Suppressor macrophage (primary cell): ENCODE measurements at regions not wholly inside any gene's neighbourhood (a gene's known extent, or its start where the extent isn't known, plus 50 kb on each side); places are given as distances from the start of the nearest gene placed in this dataset.
"Not testable (repeated sequence)": the region's sequence is repeated elsewhere in the genome, so short reads cannot be mapped to it uniquely, and the experiment has no call there.

ENCODE experiments used
- DNase-seq, 4 experiments: peaks; one replicate each; pipeline ENCODE4 v3.0.0-alpha.2; 2020 to 2022

DNA sequence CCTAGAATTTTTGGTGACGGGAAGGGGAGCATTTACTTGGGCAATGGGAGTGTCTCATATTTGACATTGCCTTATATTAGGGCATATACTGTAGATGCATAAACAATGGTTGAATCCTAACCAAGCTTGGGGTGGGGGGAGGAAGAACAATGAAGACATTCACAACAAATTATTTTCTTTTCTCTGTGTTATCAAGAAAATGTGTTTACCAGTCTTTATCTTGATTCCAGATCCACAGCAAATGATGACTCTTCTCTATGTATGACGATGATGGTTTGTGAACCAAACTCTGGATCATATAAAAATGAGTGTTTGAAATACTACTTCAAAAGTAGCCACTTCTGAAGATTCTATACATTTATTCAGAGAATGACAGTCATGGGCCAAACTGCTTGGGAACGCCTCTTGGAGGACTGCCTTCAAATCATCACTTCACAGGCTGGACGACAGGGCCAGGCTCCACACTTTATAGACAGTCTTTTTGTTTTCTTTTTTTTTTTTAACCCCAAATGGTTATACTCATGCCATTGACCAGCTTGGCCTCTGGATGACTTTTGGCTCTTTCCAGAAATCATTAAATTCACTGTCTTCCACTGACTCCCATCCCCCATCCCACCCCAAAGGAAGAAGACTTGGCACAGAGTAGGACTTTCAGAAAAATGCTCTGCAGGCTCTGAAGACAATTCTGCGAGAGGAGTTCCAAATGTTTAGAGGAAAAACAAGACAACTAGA lies 123.8 kb upstream of the LIFR start:
- DNase-seq, result no peak

DNA sequence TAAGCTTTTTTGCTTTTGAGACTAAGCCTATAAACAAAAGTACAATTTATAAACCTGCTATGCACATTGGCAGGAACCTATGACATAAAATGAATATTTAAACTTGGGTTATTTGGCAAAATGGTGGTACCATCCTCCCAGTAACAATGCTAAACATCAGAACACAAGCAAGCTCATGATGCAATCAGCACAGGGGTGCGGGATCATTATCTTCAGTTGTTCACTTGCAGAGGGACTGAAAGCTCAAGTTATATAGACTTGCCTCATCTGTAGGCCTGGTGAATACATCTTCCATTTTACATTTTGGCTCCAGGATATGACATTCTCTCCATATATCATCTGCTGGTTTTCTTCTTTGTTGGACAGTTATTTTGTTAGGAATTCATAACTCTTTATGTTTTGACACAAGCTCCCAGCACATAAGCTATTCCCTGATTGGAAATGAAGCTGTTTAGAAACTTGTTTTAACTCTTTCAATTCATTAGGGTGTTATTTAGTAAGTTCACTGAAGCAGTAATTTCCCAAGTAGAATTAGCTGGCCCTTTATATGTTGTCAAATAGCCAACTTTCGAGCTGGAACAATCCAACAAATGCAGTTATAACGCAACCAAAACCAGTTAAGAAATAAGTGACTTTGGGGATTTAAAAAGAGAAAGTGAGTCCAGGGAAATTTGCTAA lies 124.7 kb upstream of the LIFR start:
- DNase-seq, result no peak

DNA sequence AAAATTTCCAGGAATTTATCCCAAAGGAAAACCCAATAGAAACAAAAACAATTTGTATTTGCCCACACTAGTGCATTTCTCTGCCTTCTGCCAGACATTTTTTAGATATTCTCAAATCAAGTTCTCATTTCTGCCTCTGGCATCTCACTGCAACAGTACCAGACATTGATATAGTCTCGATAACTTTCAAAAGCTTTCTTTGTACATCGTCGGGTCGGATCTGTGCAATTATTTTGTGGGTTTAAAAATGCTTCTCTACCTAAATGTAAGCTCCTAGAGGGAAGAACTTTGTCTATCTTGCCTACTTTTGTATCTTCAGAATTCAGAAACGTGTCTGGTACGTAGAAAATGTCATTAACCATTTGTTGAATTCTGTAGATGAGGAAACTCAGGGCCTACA lies 125.5 kb upstream of the LIFR start:
- DNase-seq, result no peak

DNA sequence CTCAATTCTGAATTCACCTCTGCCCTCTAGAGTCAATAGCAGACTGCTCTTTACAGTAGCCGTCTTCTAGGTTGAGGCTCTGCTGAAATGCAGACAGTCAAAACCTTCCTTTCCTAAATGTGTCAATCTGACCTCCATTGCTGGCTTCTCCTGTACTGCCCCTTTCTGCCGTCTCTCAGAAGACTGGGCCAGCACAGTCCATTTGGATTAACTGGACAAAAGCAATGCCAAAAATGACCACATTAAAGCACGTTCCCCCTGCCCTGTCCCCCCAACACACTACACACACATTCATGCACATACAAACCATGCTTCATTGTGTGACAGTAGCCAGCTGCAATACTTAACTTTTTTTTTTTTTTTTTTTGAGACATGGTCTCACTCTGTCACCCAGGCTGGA lies 130.2 kb upstream of the LIFR start:
- DNase-seq, result no peak

DNA sequence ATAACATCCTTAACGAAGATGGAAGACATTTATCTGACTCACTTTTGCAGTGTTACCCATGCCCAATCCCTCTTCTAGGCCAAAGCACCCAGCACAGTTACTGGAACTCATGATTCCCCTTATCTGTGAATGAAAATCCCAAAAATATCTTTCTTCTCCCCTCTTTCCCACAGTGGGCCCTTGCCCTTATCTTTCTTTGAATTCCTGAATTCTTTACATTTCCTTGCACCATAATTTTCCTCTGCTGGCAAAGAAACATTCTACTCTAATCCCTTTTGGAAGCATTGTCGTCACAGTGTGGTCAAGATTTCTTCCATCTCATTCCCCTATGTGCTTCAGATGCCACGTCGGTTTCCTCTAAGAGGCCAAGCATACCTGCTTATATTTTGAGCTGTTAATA lies 135.9 kb upstream of the LIFR start:
- no peak for DNase-seq

DNA sequence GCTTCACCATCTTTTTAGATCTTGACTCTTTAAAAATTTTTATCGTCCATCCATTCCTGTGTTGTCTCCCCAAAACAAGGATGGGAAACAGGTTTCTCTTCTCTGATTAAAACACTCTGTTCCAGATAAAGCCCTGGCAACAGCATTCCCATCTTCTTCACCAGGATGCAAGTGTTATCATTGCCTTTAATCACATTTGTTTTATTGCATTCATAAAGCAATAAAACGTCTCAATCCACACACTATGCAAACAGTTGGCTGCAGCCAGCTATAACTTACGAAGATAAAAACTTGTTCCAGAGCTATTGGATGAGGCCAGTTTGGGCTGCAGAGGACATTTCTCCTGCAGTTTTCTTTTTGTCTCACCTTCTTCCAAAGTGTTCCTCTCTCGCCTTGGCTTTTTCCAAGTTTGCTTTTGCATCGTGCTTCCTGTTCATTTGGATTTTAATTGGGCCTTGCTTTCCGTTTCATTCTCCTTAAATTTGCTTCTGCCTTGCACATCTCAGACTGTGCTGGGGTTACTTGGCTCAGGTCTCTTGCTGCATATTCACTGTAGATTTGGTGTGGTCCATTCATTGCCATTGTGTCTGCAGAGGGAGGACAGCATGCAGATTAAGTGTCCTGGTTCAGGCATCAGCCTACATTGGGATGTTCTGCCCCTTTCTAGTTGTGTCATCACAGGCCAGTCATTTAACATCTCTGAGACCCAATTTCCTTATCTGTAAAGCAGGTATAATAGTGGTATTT lies 136.5 kb upstream of the LIFR start:
- no peak for DNase-seq

DNA sequence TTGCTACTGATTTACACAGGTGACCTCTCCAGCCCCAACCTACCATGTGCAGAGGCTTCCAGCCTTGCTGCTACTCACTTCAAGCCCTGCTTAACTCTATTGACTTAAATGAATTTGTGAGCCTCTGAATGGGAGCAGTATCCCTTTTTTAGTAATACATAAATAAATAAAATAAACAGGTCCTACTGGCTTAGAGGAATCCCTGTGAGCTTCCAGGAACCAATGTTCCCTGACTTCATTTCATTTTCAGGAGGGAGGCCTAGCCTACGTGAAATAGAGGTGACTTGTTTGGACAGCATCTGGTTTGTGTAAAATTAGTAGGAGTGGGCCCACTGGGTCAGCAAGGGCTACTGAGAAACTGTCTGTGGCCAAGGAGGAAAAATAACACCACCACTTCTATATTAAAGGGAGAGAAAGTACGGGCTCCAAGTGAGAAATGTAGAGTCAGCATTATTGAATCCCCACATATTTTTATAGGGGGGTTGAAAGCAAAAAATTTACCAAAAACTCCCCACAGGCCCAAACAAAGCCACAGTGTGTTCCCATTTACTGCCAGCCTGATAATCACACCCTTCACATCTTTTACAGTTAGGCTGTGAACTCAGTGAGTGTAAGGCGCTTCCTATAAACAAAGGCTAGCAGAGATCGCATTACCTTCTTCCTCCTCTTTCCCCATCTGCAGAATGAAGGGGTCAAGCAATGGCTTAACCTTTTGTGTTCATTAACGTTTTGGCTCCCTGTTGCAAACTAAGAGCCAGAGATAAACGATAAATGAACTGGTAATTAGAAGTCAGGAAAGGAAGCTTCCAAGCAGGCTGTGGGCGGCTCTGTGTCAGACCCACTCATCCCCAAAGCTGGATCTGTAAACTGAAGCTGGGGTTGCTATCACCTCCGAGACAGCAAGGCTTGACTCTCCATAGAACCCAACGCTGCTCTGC lies 138.8 kb upstream of the LIFR start:
- no peak for DNase-seq

DNA sequence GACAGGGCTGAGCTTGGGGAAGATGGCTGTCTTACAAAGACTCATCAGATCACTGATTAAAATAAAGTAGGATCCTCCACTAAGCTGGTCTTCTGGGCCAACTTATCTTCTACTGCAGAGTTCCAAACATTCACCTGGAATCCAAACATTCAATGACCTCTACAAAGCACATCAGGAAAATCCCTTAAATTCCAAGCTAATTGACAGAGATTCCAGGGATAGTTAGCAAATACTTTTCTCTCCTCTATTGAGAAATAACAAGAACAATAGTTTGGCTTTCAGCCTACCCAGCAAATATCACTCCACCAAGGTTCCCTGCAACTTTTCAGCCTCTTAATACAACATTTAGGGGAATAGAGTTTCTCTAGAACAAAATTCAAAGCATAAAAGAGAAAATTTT lies 140.6 kb upstream of the LIFR start:
- DNase-seq, result no peak

DNA sequence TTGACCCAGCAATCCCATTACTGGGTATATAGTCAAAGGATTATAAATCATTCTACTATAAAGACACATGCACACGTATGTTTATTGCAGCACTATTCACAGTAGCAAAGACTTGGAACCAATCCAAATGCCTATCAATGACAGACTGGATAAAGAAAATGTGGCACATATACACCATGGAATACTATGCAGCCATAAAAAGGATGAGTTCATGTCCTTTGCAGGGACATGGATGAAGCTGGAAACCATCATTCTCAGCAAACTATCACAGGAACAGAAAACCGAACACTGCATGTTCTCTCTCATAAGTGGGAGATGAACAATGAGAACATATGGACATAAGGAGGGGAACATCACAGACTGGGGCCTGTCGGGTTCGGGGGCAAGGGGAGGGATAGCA lies 140.3 kb upstream of the OSMR start:
- DNase-seq, result not testable (repeated sequence)

DNA sequence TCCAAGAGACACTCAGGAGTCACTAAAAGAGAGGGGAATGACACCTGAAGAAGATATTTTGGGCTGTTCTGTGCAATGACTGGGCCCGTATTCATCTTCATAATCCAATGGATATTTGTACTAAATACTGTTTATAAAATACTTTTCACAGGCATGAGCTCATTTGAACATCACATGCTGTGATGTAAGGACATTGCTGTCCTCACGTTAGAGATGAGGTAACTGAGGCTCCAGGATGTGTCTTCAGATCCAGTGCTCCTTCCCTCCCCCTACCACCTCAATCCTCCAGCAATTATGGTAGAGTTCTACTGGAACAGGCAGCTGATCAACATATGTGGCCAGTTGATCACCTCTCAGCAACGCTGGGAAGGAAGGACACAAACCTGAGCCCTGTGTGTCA lies 139.4 kb upstream of the OSMR start:
- no peak for DNase-seq

DNA sequence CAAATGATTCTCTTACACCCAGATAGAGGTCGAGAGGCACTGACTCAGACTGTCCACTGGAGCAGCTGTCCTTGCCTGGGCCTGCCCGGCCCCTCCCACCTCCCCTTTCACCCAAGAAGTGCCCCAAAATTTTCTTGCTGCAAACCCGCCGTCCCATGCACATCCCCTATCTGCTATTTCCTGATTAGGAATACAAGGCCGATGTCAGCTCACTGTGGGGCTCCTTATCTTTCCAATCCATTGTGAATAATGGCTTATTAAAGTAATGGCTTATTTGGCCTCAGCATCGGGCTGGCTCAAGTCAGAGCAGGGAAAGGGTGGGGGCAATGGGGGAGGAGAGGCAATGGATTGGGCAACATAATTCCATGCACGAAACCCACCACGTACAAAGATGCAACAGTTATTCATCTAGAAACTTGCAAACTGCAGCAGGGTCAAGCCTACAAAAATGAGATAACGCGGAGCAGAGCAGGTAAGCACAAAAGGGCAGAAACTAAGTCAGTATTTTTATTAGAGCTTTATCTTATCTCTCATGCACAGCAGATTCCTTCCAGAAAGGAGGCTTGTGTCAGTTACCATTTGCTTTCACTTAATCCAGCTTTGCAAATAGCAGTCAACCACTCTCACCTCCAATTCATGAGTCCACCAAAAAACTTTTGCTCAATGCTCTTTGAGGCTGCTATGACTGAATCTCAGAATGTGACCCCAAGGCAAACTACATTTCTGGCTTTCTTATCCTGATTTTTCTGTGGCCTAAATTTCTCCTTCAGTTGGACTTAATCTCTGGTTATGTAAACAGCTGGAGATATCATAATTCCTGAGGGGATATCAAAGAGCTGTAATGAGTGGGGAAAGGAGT lies 138.2 kb upstream of the OSMR start:
- DNase-seq, result no peak

DNA sequence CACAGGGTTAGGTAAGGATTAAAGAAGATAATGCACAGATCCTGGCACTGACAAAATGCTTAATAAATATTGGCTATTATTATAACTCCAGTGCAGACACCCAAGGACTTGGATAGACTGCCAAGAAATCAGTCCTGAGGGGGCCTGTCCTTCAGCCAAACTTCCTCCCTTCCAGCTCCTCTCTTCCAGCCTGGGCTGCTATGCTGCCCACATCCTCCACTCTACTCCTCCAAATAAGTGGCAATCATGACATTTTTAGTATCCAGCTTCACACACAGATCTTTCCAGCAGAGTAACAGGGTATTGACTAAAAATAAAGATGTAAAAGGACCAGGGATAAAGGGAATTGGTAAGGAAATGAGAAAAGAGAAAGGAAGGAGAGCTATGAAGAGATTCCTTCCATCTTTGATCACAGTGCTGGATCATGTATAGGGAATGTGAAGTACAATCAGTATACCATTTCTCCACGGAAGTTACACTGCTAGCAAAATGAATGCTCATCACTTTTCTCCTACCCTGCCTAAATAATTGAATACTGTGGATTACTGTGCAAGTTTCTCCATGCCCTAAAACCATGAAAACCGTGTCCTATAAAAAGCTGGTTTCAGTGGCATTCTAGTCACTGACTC lies 136.0 kb upstream of the OSMR start:
- DNase-seq, result no peak

DNA sequence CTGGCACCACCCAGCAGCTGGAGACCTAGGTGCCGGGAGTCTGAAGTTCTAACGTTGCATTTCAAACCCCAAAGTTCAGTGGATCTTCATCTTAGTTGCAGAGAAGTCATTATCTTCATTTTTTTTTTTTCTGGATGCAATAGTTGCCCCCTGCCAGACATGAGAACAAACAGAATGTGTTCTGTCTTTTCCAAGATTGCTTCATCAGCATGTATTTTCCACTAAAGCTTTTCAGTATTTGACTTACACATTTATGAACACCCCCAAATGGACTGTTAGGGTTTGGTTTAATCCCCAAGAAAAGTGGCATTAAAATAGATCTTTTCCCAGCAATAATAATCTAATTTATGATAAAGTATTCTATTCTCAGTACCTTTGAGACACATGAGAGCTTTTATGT lies 135.2 kb upstream of the OSMR start:
- no peak for DNase-seq

DNA sequence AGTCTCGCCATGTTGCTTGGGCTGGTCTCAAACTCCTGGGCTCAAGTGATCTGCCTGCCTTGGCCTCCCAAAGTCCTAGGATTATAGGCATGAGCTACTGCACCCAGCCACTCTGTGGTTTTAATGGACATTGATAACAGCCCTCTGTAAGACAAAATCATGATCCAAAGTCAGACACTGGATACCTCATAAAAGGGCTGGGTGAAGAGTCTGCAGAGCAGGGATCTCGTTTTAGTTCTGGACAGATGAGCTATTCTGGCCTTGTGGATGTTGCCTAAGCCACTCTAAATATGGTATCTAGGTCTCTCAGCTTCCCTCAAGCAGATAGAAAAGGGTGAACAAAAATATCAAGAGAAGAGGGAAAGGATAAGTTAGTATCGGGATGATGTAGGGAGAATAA lies 133.4 kb upstream of the OSMR start:
- DNase-seq, result no peak

DNA sequence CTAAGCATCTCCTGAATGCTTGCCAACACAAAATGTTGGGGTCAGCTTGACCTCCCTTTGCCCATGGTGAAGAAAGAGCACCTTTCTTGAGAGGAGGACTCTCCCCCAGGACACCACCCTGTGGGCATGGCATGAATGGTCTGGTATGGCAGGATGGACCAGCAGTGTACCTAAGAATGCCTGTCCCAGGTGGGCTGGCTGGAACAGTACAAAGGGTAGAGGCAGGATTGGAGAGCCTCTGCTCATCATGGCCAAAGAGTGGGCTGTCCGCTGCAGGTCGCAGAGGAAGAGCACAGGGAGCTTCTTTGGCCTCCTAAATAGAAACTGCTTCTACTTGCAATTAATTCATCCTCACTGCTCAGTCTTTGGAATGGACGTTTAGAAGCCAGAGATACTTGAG lies 131.6 kb upstream of the OSMR start:
- no peak for DNase-seq

DNA sequence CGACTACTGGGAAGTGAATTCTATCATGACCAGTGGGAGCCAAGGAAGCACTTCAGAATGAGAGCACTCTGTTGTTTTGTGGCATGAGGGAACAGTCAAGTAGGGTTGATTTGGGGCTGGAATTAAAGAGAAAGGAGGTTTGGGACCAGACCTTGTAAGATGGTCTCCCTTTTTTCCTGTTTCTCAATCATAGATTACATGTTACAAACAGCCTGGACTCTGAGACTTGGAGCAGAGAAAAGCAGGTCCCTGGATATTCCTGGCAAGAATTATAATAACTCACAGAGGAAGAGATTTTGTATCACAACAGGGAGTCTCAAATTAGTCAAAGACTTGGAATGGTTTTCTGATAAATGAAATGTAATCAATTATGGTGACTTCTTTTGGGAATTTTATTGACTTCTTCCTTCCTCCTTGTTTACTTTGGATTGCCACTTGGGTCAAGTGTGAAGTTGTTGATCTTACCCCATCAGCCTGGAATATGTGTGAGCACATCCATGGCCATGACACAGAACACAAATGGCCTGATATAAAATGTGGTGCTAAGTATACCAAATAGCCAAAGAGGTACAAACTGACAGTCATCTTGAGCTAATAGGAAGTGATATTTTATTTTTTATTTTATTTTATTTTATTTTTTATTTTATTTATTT lies 131.0 kb upstream of the OSMR start:
- DNase-seq, result no peak

DNA sequence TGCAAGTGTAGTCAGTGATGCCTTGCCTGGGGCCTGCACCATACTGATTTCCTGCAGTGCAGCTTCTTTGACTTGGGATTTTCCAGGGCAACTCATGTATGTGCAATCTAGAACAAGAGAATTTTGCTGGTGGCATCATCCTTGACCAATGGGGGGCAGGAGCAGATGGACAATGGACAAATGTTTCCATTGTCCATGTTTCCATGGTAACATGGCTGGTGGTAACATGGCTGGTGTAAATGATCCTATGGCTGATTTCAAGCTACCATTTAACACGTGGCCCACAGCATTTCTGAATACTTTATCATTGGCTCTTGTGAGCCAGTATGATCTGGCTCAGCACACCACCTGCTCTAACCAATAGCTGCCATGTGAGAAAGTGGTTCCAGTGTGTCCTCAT lies 130.1 kb upstream of the OSMR start:
- DNase-seq, result no peak

DNA sequence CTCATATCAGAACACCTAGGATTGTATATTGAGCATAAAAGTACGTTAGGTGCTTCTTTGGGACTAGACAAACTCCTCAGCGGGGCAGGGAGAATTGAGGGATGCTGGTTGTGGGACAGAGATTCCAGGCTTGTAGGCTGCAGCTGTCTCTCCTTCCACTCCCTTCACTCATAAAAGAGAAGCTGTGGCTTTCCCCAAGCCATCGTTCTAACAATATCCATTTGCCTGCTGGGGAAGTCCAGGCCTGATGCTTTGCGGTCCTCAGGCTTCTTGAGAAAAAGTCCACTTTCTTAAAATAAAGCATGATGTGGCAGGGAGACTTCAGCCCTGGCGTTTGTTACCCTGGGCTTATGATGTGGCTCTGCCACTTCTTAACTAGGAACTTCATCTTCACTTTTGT lies 129.3 kb upstream of the OSMR start:
- no peak for DNase-seq

DNA sequence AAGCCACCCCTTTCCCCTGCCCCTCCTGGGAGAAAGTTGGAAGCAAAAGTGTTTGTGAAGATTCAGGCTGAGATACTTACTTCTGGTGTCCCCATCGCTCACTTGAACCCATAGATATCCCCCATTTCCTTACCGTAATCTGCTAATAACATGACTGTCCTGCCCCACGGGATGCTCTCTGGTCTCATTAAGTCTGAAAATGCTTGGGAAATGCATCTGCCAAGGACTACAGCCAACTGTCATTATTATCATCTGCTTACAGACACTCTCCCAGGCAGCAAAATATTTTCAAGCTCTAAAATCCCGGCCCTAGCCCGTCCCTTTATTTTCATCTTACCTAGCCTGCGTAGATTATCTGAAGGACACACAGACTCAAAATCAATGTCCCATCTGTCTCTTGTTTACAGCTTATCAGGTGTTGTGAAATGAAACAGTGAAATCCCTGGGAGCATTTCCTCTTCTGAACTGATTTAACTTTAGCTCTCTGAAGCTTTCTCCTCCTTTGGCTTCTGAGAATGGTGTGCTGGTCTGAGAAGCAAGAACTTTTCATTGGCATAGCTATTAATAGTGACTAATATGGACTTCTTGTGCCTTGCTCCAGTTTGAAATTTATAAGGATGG lies 126.9 kb upstream of the OSMR start:
- DNase-seq, result no peak

DNA sequence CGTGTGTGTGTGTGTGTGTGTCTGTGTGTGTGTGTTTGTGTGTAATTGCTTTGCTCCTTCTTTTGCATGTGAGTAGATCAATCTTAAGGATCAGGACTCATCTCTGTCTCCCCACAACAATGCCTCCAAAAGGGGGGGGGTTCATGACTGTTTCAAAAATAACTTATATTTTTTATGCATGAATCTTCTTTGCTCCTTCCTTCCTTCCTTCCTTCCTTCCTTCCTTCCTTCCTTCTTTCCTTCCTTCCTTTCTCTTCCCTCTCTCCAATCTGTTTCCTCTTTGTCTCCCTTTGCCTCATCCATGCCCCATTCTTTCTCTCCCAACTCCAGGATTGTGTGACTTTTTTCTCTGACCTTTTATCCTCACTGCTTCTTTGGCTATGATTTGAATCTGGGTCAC lies 126.4 kb upstream of the OSMR start:
- DNase-seq, result no peak
